ENCODE measurements at regions not wholly inside any gene's neighbourhood (a gene's known extent, or its start where the extent isn't known, plus 50 kb on each side); places are given as distances from the start of the nearest gene placed in this dataset.

DNA sequence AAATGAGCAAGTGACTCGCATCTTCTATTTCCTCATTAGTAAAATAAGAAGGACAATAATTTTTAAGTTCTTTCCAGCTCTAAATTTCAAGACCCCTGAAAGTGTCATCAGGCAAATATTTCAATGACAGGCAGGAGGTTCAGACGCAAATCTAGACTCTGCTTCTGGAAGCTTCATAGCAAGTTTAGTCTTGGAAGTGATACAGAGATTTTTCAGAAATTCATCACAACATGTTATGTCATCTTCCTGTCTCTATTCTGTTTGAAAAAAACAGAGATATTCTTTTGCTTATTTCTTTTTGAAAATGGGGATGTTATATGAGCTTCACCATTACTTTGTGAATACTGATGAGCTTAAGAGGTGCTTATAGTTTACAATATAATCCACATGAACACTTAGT, 74.0 kb downstream of the C3orf85 start:
- Mint-ChIP-seq H3K36me3 (no peaks in the 10 kb centered on the region), H3K4me1 (no peaks in the 10 kb centered on the region), H3K27ac (no peak overlapping the region), H3K27me3 (no peaks in the 10 kb centered on the region), H3K4me3 (no peak overlapping the region), H3K9me3 (peaks cover 0 to 3% (median 0%) of the 10 kb centered on the region in 7 donors)
- ATAC-seq (ENCODE audit: low read depth in 2 of 2) (no peak), DNase-seq (no peak)

DNA sequence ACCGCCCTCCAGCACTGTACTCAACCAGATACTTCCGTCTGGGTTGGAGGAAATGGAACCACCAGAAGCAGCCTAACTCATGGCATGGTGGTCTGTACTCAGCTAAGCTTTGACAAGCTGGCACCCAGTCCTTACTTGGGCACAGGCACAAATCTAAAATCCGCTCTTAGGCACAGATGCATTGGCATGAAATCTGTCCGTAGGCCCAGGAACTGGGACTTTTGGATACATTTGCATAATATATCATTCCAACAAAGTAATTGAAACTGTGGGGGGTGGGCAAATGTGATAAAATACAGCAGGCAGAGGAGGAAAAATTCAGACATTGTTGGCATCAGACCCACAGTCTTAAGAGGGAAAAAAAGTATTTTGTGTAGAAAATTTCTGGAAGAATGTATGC, 75.4 kb downstream of the C3orf85 start:
- H3K27me3 Mint-ChIP-seq, result no peaks in the 10 kb centered on the region
- peaks cover 0 to 3% (median 0%) of the 10 kb centered on the region in 7 donors for H3K9me3 Mint-ChIP-seq

GRCh38 chr3:109213321-109213720, 76.8 kb downstream of the C3orf85 start:
- H3K4me1 Mint-ChIP-seq, result no peaks in the 10 kb centered on the region
- H3K27me3 Mint-ChIP-seq, result no peaks in the 10 kb centered on the region
- H3K4me3 Mint-ChIP-seq, result no peak overlapping the region
- ATAC-seq (ENCODE audit: low read depth in 2 of 2) (no peak), DNase-seq (no peak)
- H3K9me3 Mint-ChIP-seq, result peaks cover 0 to 3% (median 0%) of the 10 kb centered on the region in 7 donors
- no peak overlapping the region for H3K27ac Mint-ChIP-seq
- no peaks in the 10 kb centered on the region for H3K36me3 Mint-ChIP-seq

More for the DNA sequence above, 75.4 kb downstream of the C3orf85 start:
- Mint-ChIP-seq H3K36me3 (no peaks in the 10 kb centered on the region), H3K4me1 (no peaks in the 10 kb centered on the region), H3K27ac (no peak overlapping the region), H3K4me3 (no peak overlapping the region)
- DNase-seq (no peak), ATAC-seq (ENCODE audit: low read depth in 2 of 2) (no peak)

DNA sequence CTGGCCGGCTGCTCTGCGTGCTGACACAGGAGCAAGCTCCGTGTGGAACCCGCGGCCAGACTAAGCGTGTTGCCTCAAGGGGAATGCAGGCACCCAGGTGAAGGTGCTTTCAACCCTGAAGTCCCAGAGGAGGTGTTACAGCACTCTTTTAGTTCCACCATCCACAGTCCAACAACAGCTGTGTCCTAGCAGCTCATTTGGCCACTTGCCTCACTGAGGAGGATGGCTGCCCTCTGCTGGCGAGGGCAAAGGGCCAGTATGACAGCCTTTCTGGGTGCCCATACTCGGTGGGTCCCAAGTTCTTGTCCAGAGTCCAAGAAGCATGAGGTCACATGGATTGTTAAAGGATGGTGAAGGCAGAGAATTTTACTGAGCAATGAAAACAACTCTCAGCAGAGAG, 87.8 kb downstream of the C3orf85 start:
- no peak overlapping the region for H3K4me3 Mint-ChIP-seq
- ATAC-seq (ENCODE audit: low read depth in 2 of 2) (no peak), DNase-seq (no peak)
- no peaks in the 10 kb centered on the region for H3K4me1 Mint-ChIP-seq
- H3K36me3 Mint-ChIP-seq, result no peaks in the 10 kb centered on the region
- H3K27ac Mint-ChIP-seq, result no peak overlapping the region
- H3K27me3 Mint-ChIP-seq, result no peaks in the 10 kb centered on the region
- peaks cover 0 to 7% (median under 1%) of the 10 kb centered on the region in 7 donors for H3K9me3 Mint-ChIP-seq

DNA sequence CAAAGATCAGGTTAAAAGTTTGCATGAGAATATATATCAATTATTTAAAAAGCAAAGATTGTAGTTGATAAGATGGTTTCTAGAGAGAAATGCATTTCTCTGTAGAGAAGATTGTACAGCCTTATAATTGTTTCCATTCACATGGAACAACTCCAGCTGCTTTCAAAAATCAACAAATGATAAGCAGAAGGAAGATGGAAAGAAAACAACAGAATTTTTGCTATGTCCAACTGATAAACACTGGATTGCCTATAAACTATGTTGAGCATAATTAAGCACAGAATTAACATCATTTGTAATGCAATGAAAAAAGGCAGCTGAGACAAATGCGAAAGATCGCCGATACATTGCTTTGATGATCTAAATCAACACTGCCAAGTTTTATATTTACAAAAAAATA, 89.0 kb downstream of the C3orf85 start:
- DNase-seq, result no peak
- Mint-ChIP-seq H3K9me3 (peaks cover 0 to 5% (median 0%) of the 10 kb centered on the region in 7 donors), H3K27me3 (peaks cover 0 to 5% (median 0%) of the 10 kb centered on the region in 3 donors), H3K4me3 (no peak overlapping the region), H3K4me1 (no peaks in the 10 kb centered on the region), H3K27ac (no peak overlapping the region), H3K36me3 (no peaks in the 10 kb centered on the region)
- no peak for ATAC-seq (ENCODE audit: low read depth in 2 of 2)

GRCh38 chr3:109228391-109229080, 87.8 kb downstream of the DPPA2 start:
- H3K27ac Mint-ChIP-seq, result no peak overlapping the region
- H3K4me3 Mint-ChIP-seq, result no peak overlapping the region
- ATAC-seq (ENCODE audit: low read depth in 2 of 2) (no peak), DNase-seq (no peak)
- H3K9me3 Mint-ChIP-seq, result peaks cover 0 to 10% (median 0%) of the 10 kb centered on the region in 7 donors
- H3K36me3 Mint-ChIP-seq, result no peaks in the 10 kb centered on the region
- H3K4me1 Mint-ChIP-seq, result no peaks in the 10 kb centered on the region
- peaks cover 0 to 5% (median 0%) of the 10 kb centered on the region in 3 donors for H3K27me3 Mint-ChIP-seq

GRCh38 chr3:109229174-109229847, 87.0 kb downstream of the DPPA2 start:
- peaks cover 0 to 5% (median 0%) of the 10 kb centered on the region in 3 donors for H3K27me3 Mint-ChIP-seq
- no peaks in the 10 kb centered on the region for H3K36me3 Mint-ChIP-seq
- peaks cover 0 to 10% (median 0%) of the 10 kb centered on the region in 7 donors for H3K9me3 Mint-ChIP-seq
- no peak overlapping the region for H3K4me3 Mint-ChIP-seq
- DNase-seq, result no peak
- ATAC-seq (ENCODE audit: low read depth in 2 of 2), result no peak
- no peaks in the 10 kb centered on the region for H3K4me1 Mint-ChIP-seq
- H3K27ac Mint-ChIP-seq, result no peak overlapping the region

- Mint-ChIP-seq H3K9me3 (peaks cover 0 to 27% (median 3%) of the 10 kb centered on the region in 7 donors), H3K27me3 (peaks cover 0 to 5% (median 0%) of the 10 kb centered on the region in 3 donors), H3K36me3 (no peaks in the 10 kb centered on the region), H3K4me1 (no peaks in the 10 kb centered on the region), H3K4me3 (no peak overlapping the region), H3K27ac (no peak overlapping the region)
- ATAC-seq (ENCODE audit: low read depth in 2 of 2) (no peak), DNase-seq (no peak)
Measured at GRCh38 chr3:109234300-109234699, 82.0 kb downstream of the DPPA2 start.

GRCh38 chr3:109241459-109242186, 74.7 kb downstream of the DPPA2 start:
- no peak overlapping the region for H3K4me3 Mint-ChIP-seq
- H3K36me3 Mint-ChIP-seq, result no peaks in the 10 kb centered on the region
- ATAC-seq (ENCODE audit: low read depth in 2 of 2) (no peak), DNase-seq (no peak)
- peaks cover 0 to 7% (median 4%) of the 10 kb centered on the region in 7 donors for H3K9me3 Mint-ChIP-seq
- H3K27me3 Mint-ChIP-seq, result no peaks in the 10 kb centered on the region
- H3K27ac Mint-ChIP-seq, result peak overlapping the region in 1 of 6 donors; percentile 63
- H3K4me1 Mint-ChIP-seq, result no peaks in the 10 kb centered on the region

GRCh38 chr3:109242187-109242523, 74.2 kb downstream of the DPPA2 start:
- Mint-ChIP-seq H3K27ac (no peak overlapping the region), H3K27me3 (no peaks in the 10 kb centered on the region), H3K4me1 (no peaks in the 10 kb centered on the region), H3K36me3 (no peaks in the 10 kb centered on the region), H3K4me3 (no peak overlapping the region), H3K9me3 (peaks cover 0 to 6% (median 2%) of the 10 kb centered on the region in 7 donors)
- ATAC-seq (ENCODE audit: low read depth in 2 of 2) (no peak), DNase-seq (no peak)
